ENCODE measurements at regions not wholly inside any gene's neighbourhood (a gene's known extent, or its start where the extent isn't known, plus 50 kb on each side); places are given as distances from the start of the nearest gene placed in this dataset.
A peak's percentile ranks its signal among the peaks of the same experiment; 100 is the strongest.

GRCh38 chr18:51603111-51603510, 405.6 kb upstream of the MEX3C start:
- no peak for DNase-seq

- no peak for DNase-seq
Measured at GRCh38 chr18:51603551-51603950, 406.1 kb upstream of the MEX3C start.

GRCh38 chr18:51610481-51610880, 413.0 kb upstream of the MEX3C start:
- no peak for DNase-seq

- no peak for DNase-seq
Measured at GRCh38 chr18:51611326-51611725, 413.8 kb upstream of the MEX3C start.

GRCh38 chr18:51614033-51614432, 416.6 kb upstream of the MEX3C start:
- peak; percentile 73 for DNase-seq

- DNase-seq: peak; percentile 57
Measured at GRCh38 chr18:51614967-51615571, 417.6 kb upstream of the MEX3C start.

- DNase-seq: no peak
Measured at GRCh38 chr18:51617167-51617566, 419.7 kb upstream of the MEX3C start.

- DNase-seq: no peak
Measured at GRCh38 chr18:51617572-51618260, 420.2 kb upstream of the MEX3C start.

GRCh38 chr18:51619283-51619682, 421.8 kb upstream of the MEX3C start:
- no peak for DNase-seq

GRCh38 chr18:51621113-51621863, 423.8 kb upstream of the MEX3C start:
- DNase-seq: peak; percentile 90

GRCh38 chr18:51621864-51622160, 424.3 kb upstream of the MEX3C start:
- peak; percentile 28 for DNase-seq

GRCh38 chr18:51622702-51623101, 425.2 kb upstream of the MEX3C start:
- DNase-seq: peak; percentile 19

GRCh38 chr18:51623653-51624052, 426.2 kb upstream of the MEX3C start:
- no peak for DNase-seq

GRCh38 chr18:51630706-51631105, 433.2 kb upstream of the MEX3C start:
- peak; percentile 29 for DNase-seq

GRCh38 chr18:51637881-51638280, 440.4 kb upstream of the MEX3C start:
- no peak for DNase-seq

- DNase-seq: no peak
Measured at GRCh38 chr18:51639541-51639940, 442.1 kb upstream of the MEX3C start.

- DNase-seq: no peak
Measured at GRCh38 chr18:51643483-51643882, 446.0 kb upstream of the MEX3C start.

GRCh38 chr18:51645607-51646006, 448.1 kb upstream of the MEX3C start:
- DNase-seq: no peak

GRCh38 chr18:51647346-51647745, 449.9 kb upstream of the MEX3C start:
- no peak for DNase-seq

- DNase-seq: no peak
Measured at GRCh38 chr18:51647942-51648341, 450.5 kb upstream of the MEX3C start.

- no peak for DNase-seq
Measured at GRCh38 chr18:51649796-51650195, 452.3 kb upstream of the MEX3C start.

- no peak for DNase-seq
Measured at GRCh38 chr18:51651761-51652160, 454.3 kb upstream of the MEX3C start.

GRCh38 chr18:51653507-51654213, 456.2 kb upstream of the MEX3C start:
- no peak for DNase-seq
